Hematopoietic multipotent progenitor cell treated with erythropoietin and hydrocortisone succinate and interleukin-3 and kit ligand, for 4 days (in vitro differentiated cells): ENCODE measurements at regions not wholly inside any gene's neighbourhood (a gene's known extent, or its start where the extent isn't known, plus 50 kb on each side); places are given as distances from the start of the nearest gene placed in this dataset.
A peak's percentile ranks its signal among the peaks of the same experiment; 100 is the strongest.

Experiments
- DNase-seq: peaks from one replicate; pipeline ENCODE4 v3.0.0-alpha.2; 2015

GRCh38 chr15:37165395-37165794 is 65.0 kb upstream of the MEIS2 start:
- DNase-seq = no peak

GRCh38 chr15:37166402-37166801 is 66.1 kb upstream of the MEIS2 start:
- DNase-seq = no peak

DNA sequence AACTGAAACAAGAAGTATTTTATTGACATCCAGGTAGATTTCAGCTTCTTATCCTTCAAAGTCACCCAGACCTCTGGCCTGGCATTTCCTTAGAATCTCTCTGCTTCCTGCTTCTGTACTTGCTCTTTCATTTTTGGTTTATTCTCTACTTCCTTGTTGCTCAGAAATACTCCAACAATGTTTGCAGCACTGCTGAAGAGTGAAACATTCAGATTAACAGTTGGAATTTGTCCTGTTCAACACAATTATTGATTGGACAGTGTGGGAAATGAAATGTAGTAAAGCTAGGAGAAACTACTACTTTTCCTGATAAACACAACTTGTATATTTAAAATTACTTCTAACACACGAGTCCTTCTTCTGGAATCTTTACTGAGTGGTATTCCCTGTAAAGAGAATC is 81.0 kb upstream of the MEIS2 start:
- DNase-seq = no peak

DNA sequence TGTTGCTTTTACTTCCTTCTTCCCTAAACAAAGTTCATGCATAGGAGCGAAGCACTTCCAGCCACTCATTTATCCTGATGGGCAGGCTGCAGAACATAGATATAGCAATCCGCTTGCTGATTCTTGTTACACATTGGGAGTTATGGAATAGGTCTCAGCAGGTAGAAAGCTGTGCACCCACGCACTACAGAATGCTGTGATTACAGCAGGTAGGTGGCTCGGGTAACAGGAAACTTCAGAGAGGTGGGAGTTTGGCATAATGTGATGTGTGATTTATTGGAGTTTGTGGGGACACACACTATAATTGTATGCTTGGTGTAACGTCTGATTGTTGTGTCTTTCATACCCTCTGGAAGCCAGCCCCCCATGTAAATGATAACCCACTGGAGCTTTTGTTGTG is 99.2 kb upstream of the MEIS2 start:
- no peak for DNase-seq

GRCh38 chr15:37203050-37203449 is 102.7 kb upstream of the MEIS2 start:
- no peak for DNase-seq

DNA sequence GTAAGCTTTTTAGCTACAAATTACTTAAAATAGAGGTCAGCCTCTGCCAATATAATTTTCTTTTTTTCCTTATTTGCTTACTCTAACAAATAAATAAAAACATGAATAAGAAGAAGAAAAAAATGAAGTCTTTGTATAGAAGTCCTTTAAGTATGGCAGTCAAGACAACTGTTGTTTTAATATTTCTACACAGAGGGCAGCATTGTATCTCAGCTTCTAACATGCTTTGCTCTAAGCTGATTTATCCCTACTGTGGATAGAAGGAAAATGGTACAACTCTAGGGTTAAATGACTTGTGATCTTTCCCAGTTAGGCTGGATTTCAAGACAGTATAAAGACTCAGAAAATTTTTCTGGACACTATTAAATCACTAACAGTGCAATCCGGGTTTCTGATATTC is 104.3 kb upstream of the MEIS2 start:
- DNase-seq = peak; percentile 10

GRCh38 chr15:37206690-37207089 is 106.3 kb upstream of the MEIS2 start:
- no peak for DNase-seq

DNA sequence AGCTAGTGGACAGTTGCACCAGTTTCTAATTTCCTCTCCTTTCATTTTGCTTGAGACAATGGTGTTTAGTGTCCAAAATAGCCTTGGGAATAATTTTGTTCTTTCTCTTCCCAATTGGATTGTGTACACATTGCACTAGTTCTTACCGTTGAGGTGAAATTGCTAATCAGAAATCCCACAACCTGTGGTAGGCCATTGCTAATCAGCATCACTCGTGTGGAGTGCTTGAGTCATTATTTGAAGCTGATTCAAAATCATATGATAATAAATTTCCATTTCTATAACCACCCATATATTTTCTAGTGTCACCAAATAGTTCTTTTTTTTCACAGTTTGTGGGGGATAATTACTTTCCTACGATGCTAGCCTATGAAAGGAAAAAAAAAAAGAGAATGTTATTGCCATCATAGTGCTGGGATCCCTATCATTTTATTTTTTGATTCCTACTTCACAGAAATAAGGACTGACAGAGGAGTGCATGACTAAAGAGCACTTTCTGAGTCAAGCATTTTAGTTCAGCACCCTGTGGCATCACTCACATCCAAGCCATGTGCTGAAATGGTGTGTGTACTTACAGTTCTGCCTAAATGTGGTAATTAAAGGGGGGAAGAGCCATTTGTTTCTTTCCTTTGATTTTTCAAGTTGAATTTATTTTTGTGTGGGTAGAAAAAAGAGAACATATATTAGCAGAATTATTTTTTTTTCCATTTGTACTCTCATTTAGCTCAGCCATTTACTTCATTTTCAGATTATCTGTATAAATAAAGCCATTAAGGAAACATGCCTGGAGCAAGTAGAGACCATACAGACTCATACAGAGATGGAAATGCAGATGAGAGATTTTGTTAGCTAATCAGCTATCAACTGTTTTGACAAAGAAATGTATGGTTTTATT is 108.0 kb upstream of the MEIS2 start:
- no peak for DNase-seq

GRCh38 chr15:37209041-37209363 is 108.7 kb upstream of the MEIS2 start:
- DNase-seq = no peak

- DNase-seq = no peak
Measured at GRCh38 chr15:37217567-37217966, 117.2 kb upstream of the MEIS2 start.

GRCh38 chr15:37218351-37218916 is 118.1 kb upstream of the MEIS2 start:
- DNase-seq = peak; percentile 2

DNA sequence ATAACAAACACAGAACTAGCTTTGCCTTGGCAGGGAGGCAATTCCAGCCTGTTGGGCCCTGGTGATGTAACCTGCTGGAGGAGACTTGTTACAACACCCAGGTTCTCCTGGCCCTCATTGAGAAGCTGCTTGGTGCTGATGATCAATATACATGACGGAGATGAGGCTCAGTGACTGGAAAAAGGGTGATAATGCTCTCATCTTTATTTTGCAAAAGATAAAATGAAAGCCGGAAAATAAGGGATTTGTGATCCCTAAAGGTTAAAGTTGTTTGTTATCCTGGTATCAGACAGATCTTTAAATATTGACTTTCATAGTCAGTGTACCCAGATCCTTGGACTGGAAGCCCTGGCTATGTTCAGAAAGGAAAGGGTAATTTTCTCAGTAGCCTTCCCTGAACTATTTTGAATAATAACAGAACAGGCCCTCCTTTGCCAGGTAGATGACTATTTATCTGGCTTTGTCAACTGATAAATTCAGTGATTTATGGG is 118.9 kb upstream of the MEIS2 start:
- DNase-seq = no peak

DNA sequence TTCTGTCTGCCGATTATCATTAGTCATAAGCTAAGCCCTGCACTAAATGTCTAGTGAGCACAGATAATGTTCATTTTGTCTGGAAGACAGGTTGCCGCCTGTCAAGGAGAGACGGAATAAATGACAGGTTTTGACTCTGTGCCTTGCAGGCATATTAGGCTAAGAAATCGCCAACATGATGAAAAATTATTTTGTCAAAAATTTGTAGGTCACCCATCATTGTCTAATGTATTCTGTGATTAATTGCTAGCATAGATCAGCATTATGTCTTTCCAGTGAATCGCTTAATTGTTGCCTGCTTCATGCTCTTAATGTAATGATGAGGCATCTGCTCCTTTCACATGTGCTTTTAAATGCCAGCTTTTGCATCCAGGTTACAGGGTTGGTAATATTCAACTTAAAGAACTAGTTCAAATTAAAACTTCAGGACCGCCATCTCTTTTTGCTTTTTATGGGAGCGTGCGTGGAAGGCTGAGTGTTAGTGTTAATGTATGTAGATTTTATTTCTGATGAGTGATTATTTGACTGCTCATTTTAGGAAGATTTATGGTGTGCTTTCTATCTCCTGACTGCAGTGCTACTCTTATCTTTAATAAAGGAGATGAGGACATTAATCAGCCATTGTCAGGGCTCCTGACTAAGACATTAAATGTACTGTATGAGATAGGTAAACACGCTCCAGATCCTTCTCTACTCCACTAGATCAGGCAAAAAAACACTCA is 120.8 kb upstream of the MEIS2 start:
- peak; percentile 7 for DNase-seq

DNA sequence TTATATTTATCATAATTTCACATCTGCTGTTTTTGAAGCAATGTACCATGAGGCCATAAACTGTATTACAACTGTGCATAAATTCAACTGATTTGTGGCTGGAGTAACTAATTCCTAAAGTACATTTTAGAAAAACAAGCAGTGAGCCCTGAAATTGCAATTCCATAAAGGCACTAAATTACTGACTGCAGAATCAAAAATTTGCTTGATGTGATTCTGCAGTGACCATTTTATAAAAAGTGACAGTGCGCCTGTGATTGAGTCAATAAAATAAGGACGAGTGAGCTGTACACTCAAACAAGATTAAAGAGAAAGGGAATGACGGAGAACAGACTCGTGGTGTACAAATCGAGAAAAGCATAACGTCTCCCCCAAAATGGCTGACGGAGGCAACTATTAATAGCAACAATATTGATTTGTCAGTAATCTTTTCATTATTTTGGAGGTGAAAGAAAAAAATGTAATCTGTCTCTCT is 121.4 kb upstream of the MEIS2 start:
- no peak for DNase-seq

GRCh38 chr15:37223089-37223488 is 122.7 kb upstream of the MEIS2 start:
- DNase-seq = no peak

DNA sequence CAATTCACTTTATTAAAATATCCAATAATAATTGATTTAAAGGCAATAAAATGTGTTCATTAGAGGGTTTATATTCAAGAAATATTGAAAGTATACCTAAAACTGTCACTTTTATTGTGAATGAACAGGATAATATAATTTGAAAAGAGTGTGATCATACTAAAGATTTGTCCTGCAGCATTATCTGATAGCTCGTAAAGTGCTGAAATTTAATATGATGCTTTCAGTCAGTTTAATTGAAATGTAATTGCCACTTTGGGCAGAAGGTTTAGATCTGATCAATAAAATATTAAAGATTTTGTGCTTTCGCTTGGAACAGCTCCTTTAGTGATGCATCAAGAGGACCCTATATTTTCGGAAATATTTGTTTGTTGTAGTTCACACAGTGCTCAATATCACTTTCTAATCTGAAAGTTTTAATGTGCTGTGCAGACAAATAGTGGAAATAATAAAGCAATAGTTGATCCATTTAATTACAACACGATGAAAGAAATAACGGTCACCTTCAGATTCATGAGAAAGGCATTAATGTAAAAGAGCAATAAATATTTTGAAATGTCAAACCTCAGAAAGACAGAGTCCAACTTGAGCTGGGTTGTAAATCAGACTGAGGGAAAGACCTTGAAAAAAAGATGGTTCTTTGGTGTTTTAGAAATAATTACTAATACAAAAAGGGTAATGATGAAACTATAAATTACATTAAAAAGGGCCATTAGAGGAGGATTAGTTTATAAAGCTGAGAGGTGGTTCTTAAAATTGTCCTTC is 129.7 kb upstream of the MEIS2 start:
- no peak for DNase-seq

- DNase-seq = peak; percentile 1
Measured at GRCh38 chr15:37245358-37245757, 145.0 kb upstream of the MEIS2 start.

DNA sequence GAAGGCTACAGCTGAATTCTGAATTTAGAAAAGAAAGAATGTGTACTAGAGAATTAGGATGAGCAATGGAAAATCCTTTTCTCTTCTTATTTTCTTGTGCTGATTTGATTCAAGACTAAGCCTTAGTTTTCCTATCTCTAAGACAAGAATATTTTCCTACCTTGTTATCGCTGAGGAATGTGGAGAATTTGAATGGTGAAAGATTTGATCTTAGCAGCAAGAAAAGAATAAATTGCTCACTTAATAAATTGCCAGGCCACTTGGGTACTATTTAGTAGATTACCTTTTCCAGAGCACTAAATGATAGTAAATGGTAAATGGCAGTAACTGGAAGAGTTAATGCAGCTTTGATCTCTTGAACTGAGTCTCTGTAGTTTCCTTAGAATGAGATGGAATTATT is 145.7 kb upstream of the MEIS2 start:
- no peak for DNase-seq

DNA sequence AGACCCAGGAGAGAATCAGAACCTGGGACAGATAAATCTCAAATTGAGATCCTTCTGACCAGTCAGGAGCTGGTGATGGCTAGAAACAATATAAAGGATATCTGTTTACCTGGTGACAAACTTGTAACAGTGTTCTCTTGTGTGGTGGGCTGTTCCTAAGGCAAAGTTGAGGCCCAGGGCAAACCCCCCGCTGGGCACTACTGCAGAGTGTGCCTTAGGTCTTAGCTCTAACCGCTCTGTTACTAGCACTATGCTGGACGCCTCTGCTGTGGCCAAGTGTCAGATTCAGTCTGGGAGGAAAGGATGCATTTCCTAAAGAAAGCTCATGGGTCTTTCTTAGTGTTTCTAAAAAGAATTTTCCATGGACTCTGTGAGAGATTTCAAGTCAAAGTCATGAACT is 146.5 kb upstream of the MEIS2 start:
- DNase-seq = no peak

DNA sequence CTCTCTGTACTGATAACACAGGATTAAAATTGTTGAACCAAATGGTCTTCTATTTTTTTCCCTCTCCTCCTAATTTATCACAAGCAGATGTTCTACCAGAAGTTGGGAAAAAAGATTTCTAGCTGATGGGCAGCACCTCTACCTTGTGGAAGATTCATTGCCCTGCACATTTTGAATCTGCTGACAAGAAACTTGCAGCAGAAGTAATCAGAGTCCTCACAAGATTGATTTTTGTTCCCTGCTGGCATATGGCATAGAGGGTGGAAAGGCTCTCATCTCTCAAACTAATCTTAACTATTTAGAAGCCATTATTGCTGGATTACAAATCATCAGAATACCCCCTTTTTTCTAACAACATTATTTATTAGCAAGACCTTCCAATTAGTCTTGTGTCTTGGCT is 148.9 kb upstream of the MEIS2 start:
- no peak for DNase-seq

GRCh38 chr15:37252530-37252929 is 152.2 kb upstream of the MEIS2 start:
- no peak for DNase-seq

GRCh38 chr15:37253877-37254276 is 153.5 kb upstream of the MEIS2 start:
- DNase-seq = no peak

GRCh38 chr15:37260255-37260654 is 159.9 kb upstream of the MEIS2 start:
- no peak for DNase-seq
